ENCODE measurements at regions not wholly inside any gene's neighbourhood (a gene's known extent, or its start where the extent isn't known, plus 50 kb on each side); places are given as distances from the start of the nearest gene placed in this dataset.

DNA sequence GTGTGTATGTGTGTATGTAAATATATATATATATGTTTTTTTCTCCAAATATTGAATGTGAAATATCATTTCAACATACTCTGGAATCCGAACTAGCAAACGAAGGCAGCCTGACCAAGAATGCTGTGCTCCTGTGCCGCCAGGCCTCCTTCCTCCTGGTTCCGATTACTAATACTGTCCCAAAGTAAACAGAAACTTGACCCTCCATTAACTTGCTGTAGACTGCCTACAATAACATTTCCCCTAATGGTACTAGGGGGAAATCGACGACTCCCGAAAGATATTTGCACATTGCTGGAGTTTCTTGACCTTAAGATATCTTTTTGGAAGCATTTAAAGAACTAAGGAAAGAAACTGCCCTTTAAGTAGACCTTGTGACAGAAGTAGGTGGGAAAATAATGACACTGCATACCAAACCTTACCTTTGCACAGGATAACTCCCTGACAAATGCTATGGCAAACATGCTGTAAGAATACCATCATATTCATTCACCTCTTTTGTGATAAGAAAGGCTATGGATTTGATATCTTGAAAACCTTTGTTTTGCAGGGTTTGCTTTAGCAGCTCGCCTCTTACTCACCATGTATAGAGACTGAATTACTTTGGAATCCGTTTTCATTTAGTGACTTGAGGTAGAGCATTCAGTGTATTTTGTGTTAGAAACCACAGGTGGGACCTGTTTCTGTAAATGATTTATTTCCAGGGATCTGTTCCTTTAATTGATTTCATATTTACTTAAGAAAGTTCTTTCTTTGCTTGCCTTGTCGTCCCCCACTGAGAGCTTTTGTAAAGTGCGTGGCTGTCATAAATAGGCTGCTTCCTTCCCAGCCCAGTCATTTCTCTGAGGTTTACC lies 80.1 kb downstream of the KLF5 start:
- DNase-seq (ENCODE audit: low spot score): peak; percentile 8
- CTCF ChIA-PET: no interaction called here
- POLR2A ChIA-PET (ENCODE audit: low non-redundant PET): no interaction called here
- H3K27ac ChIP-seq: no peak overlapping the region
- no peak for TF ChIP-seq CTCF (conservative IDR thresholded peaks at IDR 0.05; ENCODE audit: low read depth)

DNA sequence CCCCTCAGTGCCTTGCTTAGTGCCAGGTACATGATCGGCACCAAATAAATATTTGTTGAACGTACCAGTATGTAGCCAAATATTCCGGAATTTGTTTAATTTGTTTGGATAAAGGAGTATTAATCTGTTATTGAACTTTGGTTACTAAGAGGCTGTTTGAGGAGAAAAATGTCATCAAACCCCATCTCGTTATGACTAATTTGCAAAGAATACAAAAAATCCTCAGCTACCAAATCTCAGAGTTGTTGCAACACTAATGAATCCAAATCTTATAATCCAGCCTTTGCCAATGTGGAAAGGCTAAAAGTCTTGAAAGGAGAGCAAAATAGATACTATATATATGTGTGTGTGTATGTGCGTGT lies 79.5 kb downstream of the KLF5 start:
- CTCF ChIA-PET: no interaction called here
- peak; percentile 20 for DNase-seq (ENCODE audit: low spot score)
- no peak for TF ChIP-seq CTCF (conservative IDR thresholded peaks at IDR 0.05; ENCODE audit: low read depth)
- POLR2A ChIA-PET (ENCODE audit: low non-redundant PET): no interaction called here
- H3K27ac ChIP-seq: no peak overlapping the region

DNA sequence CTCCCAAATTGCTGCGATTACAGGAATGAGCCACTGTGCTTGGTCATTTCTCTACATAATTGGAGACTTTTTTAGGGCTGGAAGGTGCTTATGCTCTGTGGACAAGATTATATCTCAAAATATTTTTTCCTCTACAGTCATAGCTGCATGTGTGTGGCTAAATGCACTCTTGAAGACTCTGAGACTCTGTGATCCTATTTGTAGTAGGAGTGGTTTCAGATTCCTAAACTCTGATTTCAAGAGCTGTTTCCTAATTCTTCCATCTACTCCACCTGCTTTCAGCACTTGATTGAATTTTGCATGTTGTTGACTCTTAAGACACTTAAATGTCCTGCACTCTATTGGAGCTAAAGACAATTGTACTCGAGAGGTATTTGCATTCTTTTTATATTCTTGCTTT lies 78.0 kb downstream of the KLF5 start:
- ChIA-PET CTCF (no interaction called here), POLR2A (ENCODE audit: low non-redundant PET) (no interaction called here)
- DNase-seq (ENCODE audit: low spot score): no peak
- TF ChIP-seq CTCF (conservative IDR thresholded peaks at IDR 0.05; ENCODE audit: low read depth): no peak
- H3K27ac ChIP-seq: no peak overlapping the region

- peak overlapping the region; percentile 33; the same call in 1 of the 2 replicates for H3K27ac ChIP-seq
- TF ChIP-seq CTCF (conservative IDR thresholded peaks at IDR 0.05; ENCODE audit: low read depth): no peak
- ChIA-PET POLR2A (ENCODE audit: low non-redundant PET) (no interaction called here), CTCF (interaction anchor here (0.9 kb wide), 1 partner anchor 95 kb away, joined by 3 read pairs; no protein-coding TSS in a partner anchor)
- DNase-seq (ENCODE audit: low spot score): peak; percentile 48
These were observed 74.7 kb downstream of the KLF5 start for GRCh38 chr13:73133531-73133930.

GRCh38 chr13:73131247-73131646 lies 72.4 kb downstream of the KLF5 start:
- no peak for DNase-seq (ENCODE audit: low spot score)
- H3K27ac ChIP-seq: no peak overlapping the region
- ChIA-PET POLR2A (ENCODE audit: low non-redundant PET) (no interaction called here), CTCF (no interaction called here)
- TF ChIP-seq CTCF (conservative IDR thresholded peaks at IDR 0.05; ENCODE audit: low read depth): no peak

DNA sequence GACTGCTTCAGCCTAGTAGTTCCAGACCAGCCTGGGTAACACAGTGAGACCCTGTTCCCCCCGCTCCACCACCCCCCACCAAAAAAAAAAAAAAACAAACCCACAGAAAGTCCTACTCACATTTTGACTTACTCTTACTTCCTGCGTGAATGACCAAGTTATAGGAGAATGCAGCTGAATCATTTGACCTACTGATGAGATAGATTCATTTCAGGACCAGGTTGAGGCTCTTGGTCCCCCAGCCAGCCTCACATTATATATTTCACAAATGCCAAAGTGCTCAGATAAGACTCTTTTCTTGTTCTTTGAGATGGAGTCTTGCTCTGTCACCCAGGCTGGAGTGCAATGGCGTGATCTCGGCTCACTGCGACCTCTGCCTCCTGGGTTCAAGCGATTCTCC lies 70.2 kb downstream of the KLF5 start:
- ChIA-PET POLR2A (ENCODE audit: low non-redundant PET) (no interaction called here), CTCF (interaction anchor here (0.7 kb wide), 1 partner anchor 298 kb away, joined by 3 read pairs; no protein-coding TSS in a partner anchor)
- DNase-seq (ENCODE audit: low spot score): no peak
- TF ChIP-seq CTCF (conservative IDR thresholded peaks at IDR 0.05; ENCODE audit: low read depth): no peak
- H3K27ac ChIP-seq: no peak overlapping the region

Data from RWPE1 (cell line).